ENCODE measurements at regions not wholly inside any gene's neighbourhood (a gene's known extent, or its start where the extent isn't known, plus 50 kb on each side); places are given as distances from the start of the nearest gene placed in this dataset.
"Not testable (repeated sequence)": the region's sequence is repeated elsewhere in the genome, so short reads cannot be mapped to it uniquely, and the experiment has no call there.

DNA sequence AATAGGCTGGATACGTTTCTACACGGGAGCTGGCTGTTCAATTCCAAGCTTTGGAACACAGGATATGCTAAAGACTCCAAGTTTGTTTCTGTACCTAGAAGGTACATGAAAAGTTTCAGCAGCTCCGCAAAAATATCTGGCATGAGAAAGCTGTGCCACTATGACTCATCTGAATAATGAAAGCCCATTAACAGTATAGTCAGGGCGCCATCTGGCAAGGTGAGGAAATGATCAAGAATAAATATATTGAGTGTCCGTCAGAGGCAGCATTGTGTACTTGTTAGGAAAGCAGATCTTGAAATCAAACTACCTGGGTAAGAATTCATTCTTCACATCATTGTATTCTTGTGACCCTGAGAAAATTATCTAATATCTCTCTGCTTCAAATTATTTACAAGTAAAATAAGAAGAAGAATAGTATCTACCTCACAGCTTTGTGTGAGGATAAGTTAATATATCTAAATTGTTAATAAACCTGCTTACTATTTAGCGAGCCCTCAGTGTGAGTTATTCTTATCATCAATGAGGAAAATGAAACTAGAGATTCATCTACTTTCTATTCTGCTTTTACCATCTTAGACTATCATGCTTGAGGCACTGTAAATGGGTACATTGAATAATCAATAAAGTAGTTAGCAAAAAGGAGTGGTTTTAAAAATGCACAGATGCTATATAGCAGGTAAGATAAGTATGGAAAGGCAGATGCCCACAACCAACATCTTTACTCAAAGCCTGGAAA, 53.5 kb downstream of the FSCB start:
- intact Hi-C loops (cut with micrococcal nuclease): no loop called here
- H3K4me1 Mint-ChIP-seq (ENCODE audit: low read depth): no peaks in the 10 kb centered on the region

DNA sequence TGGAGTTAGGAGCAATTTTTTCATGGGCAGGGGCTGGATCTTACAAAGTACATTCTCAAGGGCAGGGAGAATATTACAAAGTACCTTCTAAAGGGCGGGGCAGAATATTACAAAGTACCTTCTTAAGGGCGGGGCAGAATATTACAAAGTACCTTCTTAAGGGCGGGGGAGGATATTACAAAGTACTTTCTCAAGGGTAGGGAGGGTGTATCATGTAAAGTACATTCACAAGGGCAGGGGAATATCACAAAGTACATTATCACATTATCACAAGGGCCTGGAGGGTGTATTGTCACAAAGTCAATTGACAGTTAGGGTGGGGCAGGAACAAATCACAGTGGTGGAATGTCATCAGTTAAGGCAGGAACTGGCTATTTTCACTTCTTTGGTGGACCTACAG, 56.9 kb downstream of the FSCB start:
- H3K27ac Mint-ChIP-seq; intact Hi-C loops (cut with micrococcal nuclease); H3K27me3 Mint-ChIP-seq; H3K4me1 Mint-ChIP-seq (ENCODE audit: low read depth); H3K36me3 Mint-ChIP-seq (ENCODE audit: low read depth); H3K4me3 Mint-ChIP-seq: not testable (repeated sequence)
- peaks cover 47% of the 10 kb centered on the region for H3K9me3 Mint-ChIP-seq

More for the DNA sequence above, 53.5 kb downstream of the FSCB start:
- H3K4me3 Mint-ChIP-seq: no peak overlapping the region
- no peaks in the 10 kb centered on the region for H3K27me3 Mint-ChIP-seq
- no peaks in the 10 kb centered on the region for H3K36me3 Mint-ChIP-seq (ENCODE audit: low read depth)
- no peak overlapping the region for H3K27ac Mint-ChIP-seq
- peaks cover 70% of the 10 kb centered on the region for H3K9me3 Mint-ChIP-seq

DNA sequence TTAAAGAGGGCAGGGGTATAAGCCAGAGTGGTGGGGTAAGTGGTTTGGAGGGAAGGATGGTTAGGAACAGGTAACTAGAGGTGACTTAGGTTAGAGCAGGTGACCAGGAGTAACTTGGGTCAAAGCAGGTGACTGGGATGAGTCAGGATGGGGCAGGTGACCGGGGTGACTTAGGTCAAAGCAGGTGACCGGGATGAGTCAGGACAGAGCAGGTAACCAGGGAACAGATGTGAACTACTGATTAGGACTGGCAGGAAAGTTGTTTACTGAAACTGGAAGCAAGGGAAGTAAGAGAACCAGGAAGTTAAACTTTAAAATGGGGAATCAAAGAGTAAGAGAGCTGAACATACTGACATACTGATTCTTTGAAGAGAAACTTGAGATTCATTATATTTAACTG, 57.4 kb downstream of the FSCB start:
- Mint-ChIP-seq H3K9me3 (peaks cover 42% of the 10 kb centered on the region), H3K27ac (no peak overlapping the region), H3K4me3 (no peak overlapping the region), H3K27me3 (no peaks in the 10 kb centered on the region), H3K4me1 (ENCODE audit: low read depth) (no peaks in the 10 kb centered on the region), H3K36me3 (ENCODE audit: low read depth) (no peaks in the 10 kb centered on the region)
- intact Hi-C loops (cut with micrococcal nuclease): no loop called here

DNA sequence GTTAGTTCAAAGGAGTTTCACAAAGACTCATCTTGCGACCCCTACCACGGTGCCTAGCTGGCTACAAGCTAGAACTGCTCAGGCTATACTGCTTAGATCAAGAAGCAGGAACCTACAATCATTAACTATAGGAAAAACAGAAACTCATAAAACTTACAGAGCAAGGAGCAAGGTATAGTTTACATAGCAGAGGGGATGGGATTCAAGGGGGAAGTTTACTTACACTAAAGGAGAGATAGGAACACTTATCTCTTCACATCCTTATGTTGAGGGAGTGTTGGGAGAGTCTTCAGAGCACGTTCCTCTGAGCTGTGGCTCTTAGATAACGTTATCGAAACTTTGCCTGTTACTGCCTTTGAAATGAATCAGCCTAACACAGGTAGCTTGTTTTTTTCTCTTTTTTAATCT, 58.1 kb downstream of the FSCB start:
- H3K4me1 Mint-ChIP-seq (ENCODE audit: low read depth): no peaks in the 10 kb centered on the region
- H3K27ac Mint-ChIP-seq: no peak overlapping the region
- intact Hi-C loops (cut with micrococcal nuclease): no loop called here
- H3K36me3 Mint-ChIP-seq (ENCODE audit: low read depth): no peaks in the 10 kb centered on the region
- peaks cover 41% of the 10 kb centered on the region for H3K9me3 Mint-ChIP-seq
- no peaks in the 10 kb centered on the region for H3K27me3 Mint-ChIP-seq
- H3K4me3 Mint-ChIP-seq: no peak overlapping the region

DNA sequence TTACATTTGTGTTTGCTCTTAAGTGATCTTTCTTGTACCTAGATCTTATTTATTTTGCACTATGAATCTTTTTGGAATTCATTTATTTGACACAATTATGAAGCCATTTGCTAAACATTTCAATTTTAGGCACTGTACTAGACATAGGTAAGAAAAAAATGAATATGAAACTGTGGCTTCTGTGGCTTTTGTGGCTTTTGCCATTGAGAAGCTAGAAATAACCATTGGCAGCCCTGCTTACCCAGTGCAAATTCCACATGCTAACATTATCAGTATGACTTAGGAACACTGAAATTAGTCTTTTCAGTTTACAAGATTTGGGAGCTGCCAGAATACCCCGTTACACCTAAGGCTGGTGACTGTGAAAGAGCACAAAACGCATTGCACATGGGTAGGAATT, 60.1 kb downstream of the FSCB start:
- Mint-ChIP-seq H3K36me3 (ENCODE audit: low read depth) (no peaks in the 10 kb centered on the region), H3K27ac (no peak overlapping the region), H3K4me1 (ENCODE audit: low read depth) (no peaks in the 10 kb centered on the region), H3K9me3 (peaks cover 26% of the 10 kb centered on the region), H3K27me3 (no peaks in the 10 kb centered on the region), H3K4me3 (no peak overlapping the region)
- intact Hi-C loops (cut with micrococcal nuclease): no loop called here

DNA sequence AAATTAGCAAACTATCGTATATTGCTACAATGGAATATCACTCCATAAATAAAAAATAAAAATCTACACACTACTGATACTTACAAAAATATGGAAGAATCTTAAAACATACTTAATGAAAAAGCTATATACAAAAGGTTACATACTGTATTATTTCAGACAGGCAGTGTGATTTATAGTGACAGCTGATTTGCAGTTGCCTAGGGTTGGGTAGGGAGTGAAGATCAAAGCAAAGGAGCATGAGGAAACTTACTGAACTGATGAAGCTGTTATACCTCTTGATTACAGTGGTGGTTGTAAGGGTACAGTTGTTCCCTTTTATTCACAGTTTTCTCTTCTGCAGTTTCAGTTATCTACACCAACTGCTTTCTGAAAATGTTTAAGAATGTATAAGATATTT, 62.6 kb downstream of the FSCB start:
- no peaks in the 10 kb centered on the region for H3K4me1 Mint-ChIP-seq (ENCODE audit: low read depth)
- H3K36me3 Mint-ChIP-seq (ENCODE audit: low read depth): no peaks in the 10 kb centered on the region
- intact Hi-C loops (cut with micrococcal nuclease): no loop called here
- no peaks in the 10 kb centered on the region for H3K27me3 Mint-ChIP-seq
- H3K27ac Mint-ChIP-seq: no peak overlapping the region
- peaks cover 23% of the 10 kb centered on the region for H3K9me3 Mint-ChIP-seq
- H3K4me3 Mint-ChIP-seq: no peak overlapping the region

DNA sequence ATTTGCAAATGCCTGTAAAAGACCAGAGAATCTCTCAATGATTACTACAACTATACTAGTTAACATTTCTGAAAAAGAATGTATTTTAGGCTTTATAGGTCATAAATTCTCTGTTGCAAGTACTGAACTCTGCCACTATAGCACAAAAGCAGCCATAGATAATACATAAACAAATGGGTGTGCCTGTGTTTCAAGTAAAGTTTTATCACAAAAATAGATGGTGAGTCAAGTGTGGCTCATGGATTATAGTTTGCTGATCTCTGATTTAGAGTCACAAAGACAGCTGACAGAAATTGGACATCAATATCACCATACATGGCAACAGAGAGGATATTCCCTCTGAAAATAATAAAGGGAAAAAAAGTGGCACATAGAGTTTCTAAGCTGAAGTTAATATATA, 68.1 kb downstream of the FSCB start:
- intact Hi-C loops (cut with micrococcal nuclease): no loop called here
- Mint-ChIP-seq H3K27me3 (no peaks in the 10 kb centered on the region), H3K36me3 (ENCODE audit: low read depth) (no peaks in the 10 kb centered on the region), H3K4me3 (no peak overlapping the region), H3K4me1 (ENCODE audit: low read depth) (no peaks in the 10 kb centered on the region), H3K27ac (no peak overlapping the region), H3K9me3 (peaks cover 8% of the 10 kb centered on the region)

DNA sequence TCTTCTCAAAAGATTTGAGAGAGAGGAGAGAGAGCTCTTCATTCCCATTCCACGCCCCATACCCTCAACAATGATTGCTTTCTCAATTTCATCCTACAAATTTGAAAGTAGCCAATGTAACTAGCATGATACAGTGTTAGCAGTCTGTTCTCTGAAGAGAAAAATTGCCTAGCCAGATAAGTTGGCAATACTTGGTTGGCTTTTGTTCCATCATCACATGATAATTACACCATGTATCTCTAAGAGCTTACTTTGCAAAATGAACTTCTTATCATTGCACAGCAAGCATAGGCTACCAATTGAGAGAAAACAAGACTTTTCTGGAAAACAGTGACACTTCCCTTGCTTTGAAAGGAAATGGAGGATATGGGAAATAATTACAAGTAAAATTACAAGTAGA, 68.9 kb downstream of the FSCB start:
- no peak overlapping the region for H3K27ac Mint-ChIP-seq
- H3K36me3 Mint-ChIP-seq (ENCODE audit: low read depth): no peaks in the 10 kb centered on the region
- no peaks in the 10 kb centered on the region for H3K4me1 Mint-ChIP-seq (ENCODE audit: low read depth)
- intact Hi-C loops (cut with micrococcal nuclease): no loop called here
- no peaks in the 10 kb centered on the region for H3K27me3 Mint-ChIP-seq
- H3K9me3 Mint-ChIP-seq: peaks cover 8% of the 10 kb centered on the region
- no peak overlapping the region for H3K4me3 Mint-ChIP-seq

DNA sequence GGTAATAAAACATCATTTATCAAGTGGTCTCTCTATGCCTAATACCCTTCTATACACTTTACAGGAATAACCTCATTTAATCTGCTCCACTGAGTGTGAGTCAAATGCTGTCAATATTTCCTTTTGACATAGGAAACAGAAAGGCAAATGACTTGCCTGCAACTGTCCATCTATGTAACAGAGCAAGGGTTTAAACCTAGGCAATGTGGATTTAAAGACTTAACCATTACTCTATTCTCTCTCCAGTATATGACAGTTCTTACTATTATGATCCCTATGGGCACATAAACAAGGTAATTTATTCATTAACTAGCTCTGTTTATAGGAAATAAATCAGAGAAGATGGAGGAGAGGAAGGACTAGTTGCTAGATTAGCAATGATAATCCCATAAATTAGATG, 70.6 kb downstream of the FSCB start:
- intact Hi-C loops (cut with micrococcal nuclease): no loop called here
- no peaks in the 10 kb centered on the region for H3K27me3 Mint-ChIP-seq
- no peak overlapping the region for H3K27ac Mint-ChIP-seq
- peaks cover 9% of the 10 kb centered on the region for H3K9me3 Mint-ChIP-seq
- no peaks in the 10 kb centered on the region for H3K4me1 Mint-ChIP-seq (ENCODE audit: low read depth)
- no peaks in the 10 kb centered on the region for H3K36me3 Mint-ChIP-seq (ENCODE audit: low read depth)
- H3K4me3 Mint-ChIP-seq: no peak overlapping the region

DNA sequence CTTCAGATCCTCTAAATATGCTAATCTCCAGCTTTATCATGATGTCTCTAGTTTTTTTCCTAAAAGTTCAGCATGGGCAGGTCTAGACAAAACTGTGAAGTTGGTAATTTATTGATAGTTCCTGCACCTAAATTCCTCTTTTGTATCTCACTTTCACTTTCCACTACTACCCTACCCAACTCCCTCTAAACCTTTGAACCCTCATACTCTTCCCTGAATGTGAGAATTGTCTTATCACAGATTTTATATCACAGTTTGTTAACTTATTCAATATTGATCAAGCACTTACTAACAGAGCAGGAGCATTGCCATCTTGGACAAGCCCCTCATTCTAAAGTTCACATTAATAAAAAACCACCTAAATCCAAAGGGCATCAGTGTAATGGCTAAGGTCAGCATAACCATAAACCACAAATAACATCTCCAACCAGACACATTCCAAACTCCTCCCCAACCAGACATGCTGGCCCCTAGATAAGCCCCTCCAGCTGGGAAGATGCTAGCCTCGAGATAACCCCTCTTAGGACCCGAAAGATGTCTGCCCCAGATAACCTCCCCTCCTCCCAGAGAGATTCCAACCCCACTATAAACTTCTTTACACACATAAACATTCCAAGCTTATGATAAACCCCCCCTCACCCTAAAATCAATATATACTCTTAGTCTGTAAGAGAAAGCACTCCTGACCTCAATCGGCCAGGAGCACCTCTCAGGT, 78.7 kb downstream of the FSCB start:
- Mint-ChIP-seq H3K27ac (no peak overlapping the region), H3K4me3 (no peak overlapping the region), H3K9me3 (peaks cover 30% of the 10 kb centered on the region), H3K36me3 (ENCODE audit: low read depth) (no peaks in the 10 kb centered on the region), H3K27me3 (no peaks in the 10 kb centered on the region), H3K4me1 (ENCODE audit: low read depth) (no peaks in the 10 kb centered on the region)
- intact Hi-C loops (cut with micrococcal nuclease): no loop called here

DNA sequence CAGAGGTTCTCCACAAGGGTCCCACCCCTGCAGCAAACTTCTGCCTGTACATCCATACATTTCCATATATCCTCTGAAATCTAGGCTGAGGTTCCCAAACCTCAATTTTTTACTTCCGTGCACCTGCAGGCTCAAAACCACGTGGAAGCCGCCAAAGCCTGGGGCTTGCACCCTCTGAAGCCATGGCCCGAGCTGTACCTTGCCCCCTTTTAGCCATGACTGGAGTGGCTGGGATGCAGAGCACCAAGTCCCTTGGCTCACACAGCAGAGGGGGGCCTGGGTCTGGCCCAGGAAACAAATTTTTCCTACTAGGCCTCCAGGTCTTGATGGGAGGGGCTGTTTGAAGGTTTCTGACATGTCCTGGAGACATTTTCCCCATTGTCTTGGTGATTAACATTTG, 84.4 kb downstream of the FSCB start:
- H3K9me3 Mint-ChIP-seq: peaks cover 42% of the 10 kb centered on the region
- no peaks in the 10 kb centered on the region for H3K36me3 Mint-ChIP-seq (ENCODE audit: low read depth)
- H3K4me3 Mint-ChIP-seq: no peak overlapping the region
- H3K4me1 Mint-ChIP-seq (ENCODE audit: low read depth): no peaks in the 10 kb centered on the region
- no peaks in the 10 kb centered on the region for H3K27me3 Mint-ChIP-seq
- intact Hi-C loops (cut with micrococcal nuclease): no loop called here
- no peak overlapping the region for H3K27ac Mint-ChIP-seq

DNA sequence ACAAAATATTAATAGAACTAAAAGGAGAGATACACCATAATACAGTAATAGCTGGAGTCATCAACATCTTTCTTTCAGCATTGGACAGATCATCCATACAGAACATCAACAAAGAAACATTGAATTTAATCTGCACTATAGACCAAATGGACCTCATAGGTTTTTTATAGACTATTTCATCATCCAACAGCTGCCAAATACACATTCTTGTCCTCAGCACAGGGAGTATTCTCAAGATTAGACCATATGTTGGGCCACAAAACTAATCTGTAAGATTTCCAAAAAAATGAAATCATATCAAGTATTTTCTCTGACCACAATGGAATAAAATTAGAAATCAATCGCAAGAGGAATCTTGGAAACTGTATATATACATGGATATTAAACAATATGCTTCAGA, 86.9 kb downstream of the FSCB start:
- Mint-ChIP-seq H3K27ac (no peak overlapping the region), H3K27me3 (no peaks in the 10 kb centered on the region), H3K36me3 (ENCODE audit: low read depth) (no peaks in the 10 kb centered on the region), H3K4me3 (no peak overlapping the region), H3K4me1 (ENCODE audit: low read depth) (no peaks in the 10 kb centered on the region), H3K9me3 (peaks cover 57% of the 10 kb centered on the region)
- intact Hi-C loops (cut with micrococcal nuclease): no loop called here

DNA sequence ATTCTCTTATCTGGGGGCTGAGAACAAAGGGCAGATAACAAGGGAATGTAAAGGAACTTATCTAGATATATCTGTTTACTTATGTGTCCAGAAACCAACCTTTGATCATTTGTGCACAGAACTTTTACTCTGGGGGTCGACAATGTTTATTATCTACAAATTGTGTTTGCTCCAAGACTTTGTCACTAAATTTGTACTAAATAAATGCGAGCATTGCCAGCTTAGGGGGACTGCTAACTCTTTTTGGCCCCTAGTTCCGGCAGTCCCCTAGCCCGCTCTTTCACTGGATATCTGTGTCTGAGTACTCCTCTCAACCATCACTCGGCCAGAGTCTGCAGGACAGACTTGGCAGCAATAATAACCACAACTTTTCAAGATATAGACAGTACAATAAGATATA, 88.2 kb downstream of the FSCB start:
- Mint-ChIP-seq H3K36me3 (ENCODE audit: low read depth) (no peaks in the 10 kb centered on the region), H3K4me3 (no peak overlapping the region), H3K27me3 (no peaks in the 10 kb centered on the region), H3K27ac (no peak overlapping the region), H3K9me3 (peaks cover 70% of the 10 kb centered on the region), H3K4me1 (ENCODE audit: low read depth) (no peaks in the 10 kb centered on the region)
- intact Hi-C loops (cut with micrococcal nuclease): no loop called here

DNA sequence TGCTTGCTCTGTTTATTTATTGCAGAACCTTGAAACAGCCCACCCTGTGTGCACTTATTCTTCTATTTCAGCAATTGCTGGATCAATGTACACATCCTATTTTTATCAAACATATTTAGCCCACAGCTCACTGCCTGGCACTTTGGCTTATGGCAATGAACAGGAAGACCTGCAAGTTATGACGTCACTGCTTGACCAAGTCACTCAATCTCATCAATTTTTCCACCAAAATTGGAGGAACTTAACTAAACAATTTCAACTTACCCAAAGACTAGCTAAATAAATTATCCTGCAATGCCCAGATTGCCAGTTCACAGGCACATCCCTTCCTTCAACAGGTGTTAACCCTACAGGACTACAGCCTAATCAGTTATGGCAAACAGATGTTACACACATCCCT, 89.3 kb downstream of the FSCB start:
- H3K9me3 Mint-ChIP-seq: peaks cover 67% of the 10 kb centered on the region
- intact Hi-C loops (cut with micrococcal nuclease): no loop called here
- no peaks in the 10 kb centered on the region for H3K36me3 Mint-ChIP-seq (ENCODE audit: low read depth)

DNA sequence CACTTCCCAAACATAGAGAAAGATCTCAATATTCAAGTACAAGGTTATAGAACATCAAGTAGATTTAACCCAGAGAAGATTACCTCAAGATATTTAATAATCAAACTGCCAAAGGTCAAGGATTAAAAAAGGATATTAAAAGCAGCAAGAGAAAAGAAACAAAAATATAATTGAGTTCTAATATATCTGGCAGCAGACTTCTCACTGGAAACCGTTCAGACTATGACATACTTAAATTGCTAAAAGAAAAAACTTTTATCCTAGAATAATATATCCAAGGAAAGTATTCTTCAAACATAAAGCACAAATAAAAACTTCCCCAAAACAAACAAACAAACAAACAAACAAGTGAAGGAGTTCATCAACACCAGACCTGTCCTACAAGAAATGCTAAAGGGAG, 92.4 kb downstream of the FSCB start:
- intact Hi-C loops (cut with micrococcal nuclease): no loop called here
- no peak overlapping the region for H3K27ac Mint-ChIP-seq
- no peaks in the 10 kb centered on the region for H3K27me3 Mint-ChIP-seq

More for the DNA sequence above, 89.3 kb downstream of the FSCB start:
- Mint-ChIP-seq H3K27ac (no peak overlapping the region), H3K27me3 (no peaks in the 10 kb centered on the region), H3K4me3 (no peak overlapping the region), H3K4me1 (ENCODE audit: low read depth) (no peaks in the 10 kb centered on the region)

More for the DNA sequence above, 92.4 kb downstream of the FSCB start:
- Mint-ChIP-seq H3K36me3 (ENCODE audit: low read depth) (no peaks in the 10 kb centered on the region), H3K4me1 (ENCODE audit: low read depth) (no peaks in the 10 kb centered on the region), H3K4me3 (no peak overlapping the region), H3K9me3 (peaks cover 55% of the 10 kb centered on the region)

All from dendritic cell treated with granulocyte-macrophage colony-stimulating factor and Interleukin-4, amounts not matched to agents 40 ng/mL and 50 ng/mL, for 4 days (primary cell).